T47D (cell line): ENCODE measurements at regions not wholly inside any gene's neighbourhood (a gene's known extent, or its start where the extent isn't known, plus 50 kb on each side); places are given as distances from the start of the nearest gene placed in this dataset.

Experiments used
- DNase-seq, 2 experiments: peaks; one replicate each; pipeline versions ENCODE4 v3.0.0 to v3.0.0-alpha.2; 2011 to 2012; ENCODE audit warnings: low read depth in 1 of 2, low spot score in 1 of 2
- JUND ChIP-seq: IDR thresholded peaks from 2 replicates; pipeline ENCODE4 v1.6.1; 2012; ENCODE audit warnings: low read depth
- in situ Hi-C: cut with HindIII; loops from 2 replicates; pipeline ENCODE4 v1.10.0; 2016; ENCODE audit warnings: low sequenced_read_pairs, low pct_unique_long_range_greater_than_20kb

DNA sequence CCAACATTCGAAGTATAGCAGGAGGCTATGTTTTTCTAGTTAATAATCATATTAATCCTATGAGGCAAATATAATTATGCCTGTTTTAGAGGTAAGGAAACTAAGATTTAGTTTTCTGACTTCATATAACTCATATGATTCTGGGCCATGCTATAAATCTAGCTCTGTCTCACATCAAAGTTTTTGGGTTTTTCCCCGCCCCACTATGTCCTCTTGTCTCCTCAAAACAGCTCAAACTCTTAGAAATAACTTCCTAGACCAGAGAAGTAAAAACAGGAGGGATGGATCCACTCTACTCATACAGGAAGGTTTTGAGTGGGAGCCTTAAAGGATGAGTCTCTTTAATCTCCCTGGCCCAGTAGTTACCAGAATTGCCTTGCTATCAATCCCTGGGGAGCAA is 256.4 kb upstream of the FGGY start:
- in situ Hi-C loops, result no loop called here
- DNase-seq, result no peak
- TF ChIP-seq JUND, result no peak

DNA sequence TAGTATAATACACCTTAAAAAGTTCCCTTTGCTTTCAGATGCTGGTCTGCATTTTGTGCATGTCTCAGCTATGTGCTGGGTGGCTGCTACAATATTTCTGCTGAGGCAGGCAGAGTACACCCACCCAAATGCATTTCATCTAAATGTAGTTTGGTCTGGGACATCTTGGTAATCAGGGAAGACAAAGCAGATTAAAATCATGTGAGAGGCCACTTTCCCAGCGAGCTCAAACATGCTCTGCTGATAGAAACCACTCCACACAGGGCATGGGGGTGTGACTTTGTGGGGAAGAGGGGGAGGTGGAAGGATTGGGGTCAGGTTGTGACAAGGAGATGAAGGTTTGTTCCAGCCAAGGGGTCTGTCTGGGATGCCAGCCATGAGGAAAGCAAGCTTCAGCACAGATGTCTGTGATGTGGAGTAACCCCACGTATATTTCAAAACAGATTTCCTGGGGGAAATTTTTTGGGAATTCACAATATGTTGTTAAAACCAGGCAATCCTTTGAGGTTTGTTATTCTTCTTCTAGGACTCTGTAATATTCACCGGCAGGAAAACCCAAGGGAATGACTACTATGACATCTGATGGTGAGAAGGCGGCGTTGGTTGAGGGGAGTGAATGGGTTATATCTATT is 255.1 kb upstream of the FGGY start:
- no peak for DNase-seq
- no peak for TF ChIP-seq JUND
- in situ Hi-C loops, result no loop called here

DNA sequence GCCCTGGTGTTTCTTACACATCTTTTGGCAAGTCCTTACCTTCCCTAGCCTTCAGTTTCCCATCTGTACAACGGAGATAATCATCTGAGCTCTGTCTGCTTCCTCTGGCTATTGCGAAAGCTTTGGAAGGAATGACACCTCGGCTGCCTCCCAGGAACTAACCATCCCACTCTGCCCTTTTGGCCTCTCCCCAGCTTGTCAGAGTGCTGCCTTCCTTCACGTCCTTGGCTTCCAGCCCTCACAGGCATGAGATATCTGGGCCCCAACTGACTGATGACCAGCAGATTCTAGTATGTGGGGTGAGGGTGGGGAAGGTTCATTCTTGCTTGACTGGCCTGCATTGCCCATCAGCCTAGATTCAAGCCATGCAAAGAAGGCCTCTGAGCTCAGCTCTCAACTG is 253.1 kb upstream of the FGGY start:
- TF ChIP-seq JUND, result no peak
- in situ Hi-C loops, result no loop called here
- peak in 1 of 2 experiments; percentile 34 for DNase-seq

DNA sequence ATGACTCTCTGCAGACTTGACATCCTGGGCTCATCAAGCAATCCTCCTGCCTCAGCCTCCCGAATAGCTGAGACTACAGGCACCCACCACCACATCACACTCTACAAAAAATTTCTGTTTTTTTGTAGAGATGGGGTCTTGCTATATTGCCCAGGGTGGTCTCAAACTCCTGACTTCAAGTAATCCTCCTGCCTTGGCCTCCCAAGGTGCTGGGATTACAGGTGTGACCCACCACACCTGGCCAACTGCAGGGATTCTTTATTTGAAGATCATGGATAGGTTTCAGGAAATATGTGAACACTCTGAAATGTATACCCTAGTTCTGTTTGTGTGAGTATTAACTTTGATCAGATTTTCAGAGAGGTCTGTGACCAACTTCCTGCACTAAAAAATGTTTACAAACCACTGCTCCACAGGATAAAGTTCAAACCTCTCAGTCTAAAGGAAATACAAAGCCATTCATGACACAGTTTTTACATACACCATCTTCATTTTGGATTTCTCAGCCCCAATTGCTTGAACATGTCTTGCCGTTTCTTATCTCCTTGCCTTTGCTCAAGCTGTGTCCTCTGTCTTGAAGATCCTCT is 252.3 kb upstream of the FGGY start:
- no peak for TF ChIP-seq JUND

DNA sequence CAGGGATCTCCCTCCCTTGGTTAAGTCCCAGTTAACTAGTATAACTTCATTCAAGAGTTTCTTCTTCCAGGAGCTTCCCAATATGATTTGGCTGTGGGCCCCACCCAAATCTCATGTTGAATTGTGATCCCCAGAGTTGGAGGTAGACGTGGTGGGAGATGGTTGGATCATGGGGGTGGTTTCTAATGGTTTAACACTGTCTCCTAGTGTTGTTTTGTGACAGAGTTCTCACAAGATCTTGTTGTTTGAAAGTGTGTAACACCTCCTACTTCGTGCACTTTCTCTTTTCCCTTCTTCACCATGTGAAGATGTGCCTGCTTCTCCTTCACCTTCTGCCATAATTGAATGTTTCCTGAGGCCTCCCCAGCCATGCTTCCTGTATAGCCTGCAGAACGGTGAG is 251.8 kb upstream of the FGGY start:
- TF ChIP-seq JUND, result no peak
- in situ Hi-C loops, result no loop called here
- no peak for DNase-seq

More for the DNA sequence above, 252.3 kb upstream of the FGGY start:
- peak in 1 of 2 experiments; percentile 41 for DNase-seq
- in situ Hi-C loops, result no loop called here

DNA sequence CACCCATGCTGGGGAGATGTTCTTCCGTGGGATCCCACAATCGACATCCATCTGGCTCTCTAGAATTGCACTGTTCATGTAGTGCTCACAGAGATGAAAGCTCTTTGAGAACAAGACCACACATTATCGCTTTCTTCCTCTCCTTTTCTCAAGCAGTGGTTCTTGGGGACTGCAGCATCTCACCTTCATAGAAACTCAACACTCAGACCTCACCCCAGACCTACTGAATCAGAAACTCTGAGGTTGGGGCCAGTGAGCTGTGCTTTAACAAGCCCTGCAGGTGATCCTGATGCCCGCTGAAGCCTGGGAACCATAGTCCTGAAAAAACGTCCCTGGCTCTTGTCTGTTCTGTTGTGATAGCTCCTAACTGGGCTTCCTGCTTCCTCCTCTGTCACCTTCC is 251.3 kb upstream of the FGGY start:
- in situ Hi-C loops, result no loop called here
- no peak for DNase-seq
- TF ChIP-seq JUND, result no peak

DNA sequence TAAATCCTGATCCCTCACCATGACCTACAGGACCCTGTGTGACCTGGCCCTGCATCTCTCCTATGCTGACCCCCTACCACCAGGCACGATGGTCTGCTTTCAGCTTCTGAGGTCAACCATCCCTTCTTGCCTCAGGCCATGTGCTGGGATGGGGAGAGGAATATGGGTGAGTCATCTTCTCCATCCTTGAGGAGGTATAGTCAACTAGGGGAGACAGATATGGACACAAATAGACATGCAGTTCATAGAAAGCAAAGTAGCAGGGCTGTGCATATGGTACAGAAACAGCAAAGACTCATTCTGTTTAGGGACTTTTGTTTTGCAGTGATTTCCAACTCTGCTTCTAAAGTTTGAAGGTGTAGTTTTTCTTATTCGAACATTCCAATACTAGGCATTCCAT is 250.8 kb upstream of the FGGY start:
- in situ Hi-C loops, result no loop called here
- no peak for DNase-seq
- TF ChIP-seq JUND, result no peak

DNA sequence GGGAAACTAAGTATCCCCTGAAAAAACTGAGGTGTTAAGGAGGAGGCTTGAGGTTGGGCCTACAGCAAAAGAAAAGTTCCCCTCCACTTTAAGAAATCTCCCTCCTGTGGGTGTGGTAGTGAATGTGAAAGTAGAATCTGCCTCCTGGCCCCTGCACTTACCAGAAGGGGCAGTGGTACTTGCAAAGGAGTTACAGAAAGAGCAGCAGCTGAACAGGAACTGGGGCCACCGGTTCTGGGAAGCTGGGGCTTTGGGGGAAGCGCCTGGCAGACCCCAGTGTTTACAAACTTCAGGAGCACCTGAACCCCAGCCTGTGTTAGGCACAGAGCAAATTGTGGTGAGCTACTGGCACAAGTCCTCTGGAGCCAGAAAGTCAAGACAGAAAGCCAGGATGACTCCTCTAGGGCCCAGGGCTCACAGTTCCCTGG is 250.2 kb upstream of the FGGY start:
- no peak for DNase-seq
- no peak for TF ChIP-seq JUND
- in situ Hi-C loops, result no loop called here

DNA sequence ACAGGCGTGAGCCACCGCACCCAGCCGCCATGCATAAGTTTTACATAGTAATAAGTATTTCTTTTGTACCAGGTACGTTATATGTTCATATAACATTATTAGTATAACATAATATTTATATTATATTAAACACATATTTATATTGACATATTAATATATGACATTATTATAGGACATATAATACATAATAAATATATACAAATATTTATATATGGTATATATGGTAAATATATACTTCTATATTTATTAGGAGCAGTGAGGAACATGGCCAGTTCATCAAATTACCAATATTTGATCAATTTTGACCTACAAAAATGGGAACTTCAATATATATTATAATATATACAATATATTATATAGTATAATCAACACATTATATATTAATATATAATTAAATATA is 245.9 kb upstream of the FGGY start:
- in situ Hi-C loops, result no loop called here
- TF ChIP-seq JUND, result no peak
- DNase-seq, result no peak

DNA sequence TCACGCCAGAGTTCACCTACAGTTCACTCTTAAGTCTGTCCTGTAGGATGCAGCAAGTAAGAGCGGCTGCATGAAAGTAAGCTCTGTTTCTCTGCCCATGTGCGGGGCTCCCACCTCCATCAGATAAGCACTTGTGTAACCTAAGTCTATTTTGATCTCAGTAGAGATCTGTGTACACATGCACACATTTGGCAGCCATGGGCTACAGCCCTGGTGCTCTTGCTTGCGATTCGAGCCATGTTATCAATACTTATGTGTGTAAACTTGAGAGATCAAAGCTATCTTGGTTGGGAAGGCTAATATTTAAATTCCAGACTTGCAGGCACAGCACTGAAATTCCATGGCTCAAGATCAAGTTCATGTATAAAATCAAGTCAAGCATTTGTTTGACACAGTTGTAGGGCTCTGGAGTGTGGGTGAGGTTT is 244.7 kb upstream of the FGGY start:
- no peak for TF ChIP-seq JUND
- in situ Hi-C loops, result no loop called here
- DNase-seq, result peak in 1 of 2 experiments; percentile 26

DNA sequence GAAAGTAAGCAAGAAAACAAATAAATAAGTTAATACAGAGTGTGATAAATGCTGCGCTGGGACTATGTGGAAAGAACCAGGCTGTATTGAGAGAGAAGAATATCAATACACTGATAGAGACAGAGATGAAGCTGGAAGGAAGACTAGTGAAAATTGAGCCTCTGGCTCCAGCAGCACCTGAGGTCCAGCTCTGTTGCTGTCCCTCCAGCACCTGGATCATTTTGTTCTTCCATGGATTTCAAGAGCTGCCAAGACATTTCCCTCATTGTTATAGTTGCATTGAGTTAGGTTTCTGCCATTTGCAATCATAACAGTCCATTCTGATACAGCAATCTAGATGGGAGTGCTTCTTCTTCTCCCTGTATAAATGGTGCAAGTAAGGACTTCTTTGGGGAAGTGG is 242.7 kb upstream of the FGGY start:
- DNase-seq, result no peak
- no peak for TF ChIP-seq JUND
- in situ Hi-C loops, result no loop called here

DNA sequence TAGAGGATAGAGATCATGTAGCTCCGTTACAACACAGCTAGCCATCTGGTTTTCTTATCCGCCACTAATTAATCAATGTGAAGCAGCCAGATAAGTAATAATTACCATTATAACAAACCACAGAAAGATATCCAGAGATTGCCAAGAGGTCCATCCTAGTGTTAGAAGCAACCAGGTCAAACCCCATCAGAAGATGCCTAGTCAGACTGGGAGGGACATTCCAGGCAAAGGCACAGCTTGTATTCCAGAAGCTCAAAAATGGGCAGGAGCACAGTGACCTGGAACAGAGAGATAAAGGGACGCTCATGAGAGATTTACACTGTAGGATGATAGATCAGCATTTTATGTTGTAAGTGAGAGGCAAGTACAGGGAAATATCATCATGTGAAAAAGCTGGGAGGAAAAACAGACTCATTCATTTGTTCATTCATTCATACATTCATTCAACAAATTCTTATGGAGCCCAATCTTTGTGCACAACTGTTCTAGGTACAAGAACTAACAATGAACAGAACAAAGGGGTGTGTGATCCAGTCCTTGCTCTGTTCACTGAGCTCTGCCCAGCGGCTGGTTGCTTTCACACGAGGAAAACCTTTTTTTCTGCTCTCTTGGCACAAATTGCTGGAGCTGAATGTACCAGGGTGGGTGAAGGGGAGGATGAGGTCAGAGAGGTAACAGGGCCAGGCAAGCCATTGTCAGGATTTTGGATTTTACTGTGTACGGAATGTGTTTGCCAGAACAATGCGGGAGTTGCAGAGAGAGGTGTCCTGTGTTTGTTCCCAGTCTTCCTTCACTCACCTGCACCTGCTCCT is 240.8 kb upstream of the FGGY start:
- in situ Hi-C loops, result no loop called here
- TF ChIP-seq JUND, result no peak
- no peak for DNase-seq

DNA sequence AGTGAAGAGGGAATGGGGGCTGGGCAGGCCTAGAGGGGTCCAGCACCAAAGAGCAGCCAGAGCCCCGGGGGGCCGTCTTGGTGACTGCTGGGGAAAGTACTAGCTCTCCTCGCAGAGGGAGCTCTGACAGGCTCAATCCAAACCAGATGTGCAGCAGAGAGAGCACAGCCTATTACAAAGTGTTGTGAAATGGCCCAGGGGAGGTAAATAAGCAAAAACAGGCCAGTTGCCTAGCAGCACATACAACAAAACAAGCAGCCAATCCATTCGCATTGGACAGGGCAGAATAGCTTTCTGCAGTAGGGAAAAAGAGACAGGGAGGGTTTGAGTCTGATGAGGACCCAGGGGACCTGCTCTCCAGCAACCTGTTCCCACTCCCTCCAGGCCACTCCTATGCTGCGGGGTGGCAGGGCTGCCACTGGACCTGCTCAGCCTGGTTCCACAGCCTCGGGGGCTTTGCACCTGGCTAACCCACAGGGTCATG is 239.6 kb upstream of the FGGY start:
- DNase-seq, result peak; percentile 3 to 72
- TF ChIP-seq JUND, result no peak
- in situ Hi-C loops, result no loop called here
